ENCODE measurements at regions not wholly inside any gene's neighbourhood (a gene's known extent, or its start where the extent isn't known, plus 50 kb on each side); places are given as distances from the start of the nearest gene placed in this dataset.

DNA sequence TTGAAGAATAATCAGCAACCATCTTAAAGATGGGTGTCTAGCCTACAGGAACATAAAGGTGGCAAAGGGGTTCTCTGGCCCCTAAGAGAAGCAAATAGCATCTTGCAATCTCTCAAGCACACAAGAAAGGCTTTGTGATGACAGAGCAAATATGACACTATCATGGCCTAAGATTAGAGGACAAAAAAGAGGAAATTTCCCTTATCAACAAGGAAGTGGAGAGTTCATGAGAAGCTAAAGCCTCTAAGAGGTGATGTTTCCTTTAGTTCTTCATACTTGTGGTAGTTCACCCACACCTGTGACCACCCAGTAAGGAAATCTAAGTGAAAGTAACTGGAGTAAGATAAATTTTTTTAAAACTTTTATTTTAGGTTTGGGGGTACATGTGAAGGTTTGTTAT, 88.4 kb downstream of the OLIG3 start:
- intact Hi-C loops (cut with micrococcal nuclease) = no loop called here
- CTCF ChIA-PET = no interaction called here
- POLR2A ChIA-PET = interaction anchor here (1.0 kb wide), 1 partner anchor 36 kb away, joined by 4 read pairs; no protein-coding TSS in a partner anchor
- TF ChIP-seq, protein P1, sequence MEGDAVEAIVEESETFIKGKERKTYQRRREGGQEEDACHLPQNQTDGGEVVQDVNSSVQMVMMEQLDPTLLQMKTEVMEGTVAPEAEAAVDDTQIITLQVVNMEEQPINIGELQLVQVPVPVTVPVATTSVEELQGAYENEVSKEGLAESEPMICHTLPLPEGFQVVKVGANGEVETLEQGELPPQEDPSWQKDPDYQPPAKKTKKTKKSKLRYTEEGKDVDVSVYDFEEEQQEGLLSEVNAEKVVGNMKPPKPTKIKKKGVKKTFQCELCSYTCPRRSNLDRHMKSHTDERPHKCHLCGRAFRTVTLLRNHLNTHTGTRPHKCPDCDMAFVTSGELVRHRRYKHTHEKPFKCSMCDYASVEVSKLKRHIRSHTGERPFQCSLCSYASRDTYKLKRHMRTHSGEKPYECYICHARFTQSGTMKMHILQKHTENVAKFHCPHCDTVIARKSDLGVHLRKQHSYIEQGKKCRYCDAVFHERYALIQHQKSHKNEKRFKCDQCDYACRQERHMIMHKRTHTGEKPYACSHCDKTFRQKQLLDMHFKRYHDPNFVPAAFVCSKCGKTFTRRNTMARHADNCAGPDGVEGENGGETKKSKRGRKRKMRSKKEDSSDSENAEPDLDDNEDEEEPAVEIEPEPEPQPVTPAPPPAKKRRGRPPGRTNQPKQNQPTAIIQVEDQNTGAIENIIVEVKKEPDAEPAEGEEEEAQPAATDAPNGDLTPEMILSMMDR (IDR thresholded peaks at IDR 0.05; ENCODE audit: unreplicated experiment) = no peak
- no peak overlapping the region for H3K4me3 Mint-ChIP-seq (ENCODE audit: unreplicated experiment)
- no peaks in the 10 kb centered on the region for H3K36me3 Mint-ChIP-seq (ENCODE audit: insufficient read depth, unreplicated experiment)
- no peak overlapping the region for H3K27ac Mint-ChIP-seq (ENCODE audit: low read depth, unreplicated experiment)
- no peaks in the 10 kb centered on the region for H3K4me1 Mint-ChIP-seq (ENCODE audit: insufficient read depth, unreplicated experiment)
- no TSS peak for BruUV-seq (replicated peaks)
- no peak for DNase-seq (ENCODE audit: unreplicated experiment)
- no peaks in the 10 kb centered on the region for H3K9me3 Mint-ChIP-seq (ENCODE audit: unreplicated experiment)
- H3K27me3 Mint-ChIP-seq (ENCODE audit: insufficient read depth, unreplicated experiment) = no peaks in the 10 kb centered on the region

DNA sequence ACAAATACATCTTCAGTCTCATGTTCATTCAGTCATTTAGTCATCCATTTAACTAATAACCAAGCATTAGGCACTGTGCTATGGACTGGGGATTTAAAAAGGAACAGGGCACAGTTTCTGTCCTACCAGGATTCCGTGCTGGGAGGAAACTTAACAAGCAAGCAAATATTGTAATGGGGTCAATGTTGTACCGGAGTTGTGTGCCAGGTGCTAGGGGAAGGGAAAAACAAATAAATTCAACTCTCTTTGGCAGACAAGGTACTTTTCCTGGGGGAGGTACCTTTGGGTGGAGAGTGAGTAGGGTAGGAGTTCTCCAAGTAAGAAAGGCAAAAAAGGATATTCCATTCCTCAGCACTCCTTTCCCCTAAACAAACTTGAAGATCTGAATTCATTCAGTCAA, 90.3 kb downstream of the OLIG3 start:
- H3K9me3 Mint-ChIP-seq (ENCODE audit: unreplicated experiment) = no peaks in the 10 kb centered on the region
- intact Hi-C loops (cut with micrococcal nuclease) = no loop called here
- TF ChIP-seq, protein P1 (IDR thresholded peaks at IDR 0.05; ENCODE audit: unreplicated experiment) = no peak
- H3K4me1 Mint-ChIP-seq (ENCODE audit: insufficient read depth, unreplicated experiment) = no peaks in the 10 kb centered on the region
- POLR2A ChIA-PET = no interaction called here
- H3K27me3 Mint-ChIP-seq (ENCODE audit: insufficient read depth, unreplicated experiment) = no peaks in the 10 kb centered on the region
- BruUV-seq (replicated peaks) = no TSS peak
- no peak overlapping the region for H3K27ac Mint-ChIP-seq (ENCODE audit: low read depth, unreplicated experiment)
- H3K4me3 Mint-ChIP-seq (ENCODE audit: unreplicated experiment) = no peak overlapping the region
- CTCF ChIA-PET = no interaction called here
- DNase-seq (ENCODE audit: unreplicated experiment) = no peak
- H3K36me3 Mint-ChIP-seq (ENCODE audit: insufficient read depth, unreplicated experiment) = no peaks in the 10 kb centered on the region

DNA sequence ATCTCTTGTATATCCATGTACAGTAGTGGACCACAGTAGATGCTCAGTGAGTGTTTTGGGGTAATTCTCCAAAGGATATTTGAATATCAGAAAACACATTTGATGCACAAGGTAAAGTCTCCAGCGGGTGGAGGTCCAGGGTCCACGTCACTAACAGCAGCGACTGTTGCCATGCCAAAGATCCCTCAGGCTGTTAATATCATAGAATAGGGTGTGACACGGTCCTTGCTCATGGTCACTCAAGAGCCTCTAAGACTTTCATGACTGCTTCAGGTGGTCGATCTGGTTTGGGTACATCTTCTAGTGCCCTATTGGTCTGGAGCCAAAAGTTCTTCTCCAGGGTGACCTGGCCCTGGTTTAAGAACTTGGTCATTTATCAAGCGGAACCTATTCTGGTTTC, 90.8 kb downstream of the OLIG3 start:
- BruUV-seq (replicated peaks) = no TSS peak
- CTCF ChIA-PET = no interaction called here
- DNase-seq (ENCODE audit: unreplicated experiment) = no peak
- intact Hi-C loops (cut with micrococcal nuclease) = no loop called here
- H3K9me3 Mint-ChIP-seq (ENCODE audit: unreplicated experiment) = no peaks in the 10 kb centered on the region
- TF ChIP-seq, protein P1 (IDR thresholded peaks at IDR 0.05; ENCODE audit: unreplicated experiment) = no peak
- H3K36me3 Mint-ChIP-seq (ENCODE audit: insufficient read depth, unreplicated experiment) = no peaks in the 10 kb centered on the region
- POLR2A ChIA-PET = no interaction called here
- no peak overlapping the region for H3K27ac Mint-ChIP-seq (ENCODE audit: low read depth, unreplicated experiment)
- H3K27me3 Mint-ChIP-seq (ENCODE audit: insufficient read depth, unreplicated experiment) = no peaks in the 10 kb centered on the region
- no peak overlapping the region for H3K4me3 Mint-ChIP-seq (ENCODE audit: unreplicated experiment)
- no peaks in the 10 kb centered on the region for H3K4me1 Mint-ChIP-seq (ENCODE audit: insufficient read depth, unreplicated experiment)

DNA sequence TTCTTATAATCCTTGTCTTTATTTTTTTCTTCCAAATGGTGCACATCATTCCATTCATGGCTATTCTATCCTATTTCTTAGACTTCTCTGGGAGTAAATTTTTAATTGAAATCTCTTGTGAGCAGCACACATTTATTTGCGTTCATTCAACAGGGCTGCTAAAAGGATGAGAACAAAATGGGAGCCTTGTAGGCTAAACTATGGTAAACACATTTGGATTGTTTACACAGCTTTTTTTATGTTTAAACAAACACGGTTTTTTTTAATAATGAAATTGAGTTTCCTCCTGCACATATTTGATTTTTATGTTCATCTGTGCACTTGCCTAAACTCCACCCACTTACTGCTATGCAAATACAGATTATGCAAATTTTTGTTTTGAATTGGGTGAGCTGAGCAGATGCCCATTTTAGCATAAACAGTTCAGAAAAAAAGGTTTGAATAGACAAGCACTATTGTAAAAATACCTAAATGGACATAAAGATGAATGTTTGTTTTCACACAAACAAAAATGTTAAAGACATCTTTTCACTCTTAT, 92.0 kb downstream of the OLIG3 start:
- no peak for DNase-seq (ENCODE audit: unreplicated experiment)
- Mint-ChIP-seq H3K4me3 (ENCODE audit: unreplicated experiment) (no peak overlapping the region), H3K9me3 (ENCODE audit: unreplicated experiment) (no peaks in the 10 kb centered on the region), H3K27me3 (ENCODE audit: insufficient read depth, unreplicated experiment) (no peaks in the 10 kb centered on the region), H3K4me1 (ENCODE audit: insufficient read depth, unreplicated experiment) (no peaks in the 10 kb centered on the region), H3K27ac (ENCODE audit: low read depth, unreplicated experiment) (no peak overlapping the region), H3K36me3 (ENCODE audit: insufficient read depth, unreplicated experiment) (no peaks in the 10 kb centered on the region)
- CTCF ChIA-PET = interaction anchor here (0.6 kb wide), 1 partner anchor 1119 kb away, joined by 3 read pairs; no protein-coding TSS in a partner anchor
- TF ChIP-seq, protein P1 (IDR thresholded peaks at IDR 0.05; ENCODE audit: unreplicated experiment) = no peak
- POLR2A ChIA-PET = no interaction called here
- intact Hi-C loops (cut with micrococcal nuclease) = no loop called here
- no TSS peak for BruUV-seq (replicated peaks)

All from MCF 10A (cell line).